ENCODE measurements at regions not wholly inside any gene's neighbourhood (a gene's known extent, or its start where the extent isn't known, plus 50 kb on each side); places are given as distances from the start of the nearest gene placed in this dataset.

DNA sequence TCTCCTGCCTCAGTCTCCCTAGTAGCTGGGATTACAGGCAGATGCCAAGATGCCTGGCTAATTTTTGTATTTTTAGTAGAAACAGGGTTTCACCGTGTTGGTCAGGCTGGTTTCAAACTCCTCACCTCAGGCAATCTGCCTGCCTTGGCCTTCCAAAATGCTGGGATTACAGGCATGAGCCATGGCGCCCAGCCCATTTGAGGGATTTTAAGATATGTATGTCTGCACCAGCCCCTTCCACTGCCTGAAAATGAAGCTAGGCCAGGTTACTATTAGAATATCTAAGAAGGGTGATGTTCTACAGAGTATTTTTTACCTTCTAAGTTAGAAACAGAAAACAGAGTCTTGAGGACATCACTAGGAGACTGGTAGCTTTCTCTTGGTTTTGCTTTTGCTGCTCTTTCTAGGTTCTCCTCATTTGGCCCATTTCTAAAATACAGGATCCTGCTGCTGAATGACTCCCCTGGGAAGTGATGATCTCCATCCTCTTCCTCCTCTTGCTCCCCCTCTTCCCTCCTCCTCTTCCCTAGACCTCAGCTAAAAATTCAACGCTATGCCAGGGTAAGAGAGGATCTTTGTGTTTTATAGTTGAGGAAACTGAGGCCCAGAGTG lies 118.5 kb downstream of the MYCN start:
- no peak for TF ChIP-seq POLR2A (IDR thresholded peaks at IDR 0.05; ENCODE audit: extremely low read depth, insufficient read length)
- TF ChIP-seq, protein P1, sequence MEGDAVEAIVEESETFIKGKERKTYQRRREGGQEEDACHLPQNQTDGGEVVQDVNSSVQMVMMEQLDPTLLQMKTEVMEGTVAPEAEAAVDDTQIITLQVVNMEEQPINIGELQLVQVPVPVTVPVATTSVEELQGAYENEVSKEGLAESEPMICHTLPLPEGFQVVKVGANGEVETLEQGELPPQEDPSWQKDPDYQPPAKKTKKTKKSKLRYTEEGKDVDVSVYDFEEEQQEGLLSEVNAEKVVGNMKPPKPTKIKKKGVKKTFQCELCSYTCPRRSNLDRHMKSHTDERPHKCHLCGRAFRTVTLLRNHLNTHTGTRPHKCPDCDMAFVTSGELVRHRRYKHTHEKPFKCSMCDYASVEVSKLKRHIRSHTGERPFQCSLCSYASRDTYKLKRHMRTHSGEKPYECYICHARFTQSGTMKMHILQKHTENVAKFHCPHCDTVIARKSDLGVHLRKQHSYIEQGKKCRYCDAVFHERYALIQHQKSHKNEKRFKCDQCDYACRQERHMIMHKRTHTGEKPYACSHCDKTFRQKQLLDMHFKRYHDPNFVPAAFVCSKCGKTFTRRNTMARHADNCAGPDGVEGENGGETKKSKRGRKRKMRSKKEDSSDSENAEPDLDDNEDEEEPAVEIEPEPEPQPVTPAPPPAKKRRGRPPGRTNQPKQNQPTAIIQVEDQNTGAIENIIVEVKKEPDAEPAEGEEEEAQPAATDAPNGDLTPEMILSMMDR (IDR thresholded peaks at IDR 0.05; ENCODE audit: low read depth, low read length) = no peak
- TF ChIP-seq MAX (IDR thresholded peaks at IDR 0.05; ENCODE audit: low read depth, low read length) = no peak

All from NB4 (cell line).